ENCODE measurements at regions not wholly inside any gene's neighbourhood (a gene's known extent, or its start where the extent isn't known, plus 50 kb on each side); places are given as distances from the start of the nearest gene placed in this dataset.

- Histone ChIP-seq H2AFZ (ENCODE audit: low read length) (no peak overlapping the region), H3K27me3 (replicated peaks; ENCODE audit: insufficient read depth, low read length) (no peaks in the 10 kb centered on the region), H3K9me2 (replicated peaks; ENCODE audit: insufficient read depth, low read length) (no peaks in the 10 kb centered on the region), H3K4me3 (ENCODE audit: low read length) (no peak overlapping the region), H3K36me3 (replicated peaks; ENCODE audit: insufficient read depth, low read length) (no peaks in the 10 kb centered on the region), H4K20me1 (ENCODE audit: insufficient read depth, low read length) (no peaks in the 10 kb centered on the region), H3K9ac (ENCODE audit: low read length) (no peak overlapping the region), H3K4me1 (ENCODE audit: low read length) (peaks cover 25% of the 10 kb centered on the region), H3K27ac (ENCODE audit: low read length) (no peak overlapping the region), H3K4me2 (ENCODE audit: low read depth, low read length) (no peak overlapping the region), H3F3A (ENCODE audit: insufficient read depth, low read length) (peaks cover 6% of the 10 kb centered on the region; the same call in 1 of the 2 replicates), H3K9me3 (replicated peaks; ENCODE audit: insufficient read depth, low read length) (no peaks in the 10 kb centered on the region), H3K79me2 (ENCODE audit: low read length) (no peaks in the 10 kb centered on the region)
- no peak for DNase-seq
- TF ChIP-seq CTCF (IDR thresholded peaks at IDR 0.05; ENCODE audit: low read length), result no peak
- no peak for TF ChIP-seq EZH2 (optimal IDR thresholded peaks at IDR 0.05; ENCODE audit: low read depth, low read length)
- TF ChIP-seq EZH2phosphoT487 (IDR thresholded peaks at IDR 0.05; ENCODE audit: low read length), result no peak
Observed at GRCh38 chr11:10398525-10398924, 56.5 kb upstream of the AMPD3 start.

DNA sequence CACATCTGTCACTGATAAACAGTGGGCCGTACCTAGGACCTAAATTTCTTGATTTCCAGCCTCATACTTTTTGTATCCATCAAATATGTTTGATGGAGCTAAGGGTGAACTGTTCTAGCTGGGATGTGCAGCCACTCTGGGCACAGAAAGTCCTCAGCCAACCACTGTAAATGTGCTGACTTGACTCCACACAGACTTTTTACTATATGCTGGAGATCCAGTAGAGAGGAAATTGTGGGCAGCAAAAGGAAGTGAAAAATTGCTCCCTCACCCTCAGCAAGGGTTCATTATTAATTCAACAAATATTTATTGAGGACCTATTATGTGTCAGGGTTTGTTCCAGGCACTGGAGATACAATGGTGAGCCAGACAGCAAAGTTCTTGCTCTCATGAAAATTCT is 54.2 kb upstream of the AMPD3 start:
- Histone ChIP-seq H3K9me3 (replicated peaks; ENCODE audit: insufficient read depth, low read length) (no peaks in the 10 kb centered on the region), H3K27ac (ENCODE audit: low read length) (no peak overlapping the region), H4K20me1 (ENCODE audit: insufficient read depth, low read length) (no peaks in the 10 kb centered on the region), H3K4me2 (ENCODE audit: low read depth, low read length) (peak overlapping the region; percentile 33; the same call in 1 of the 2 replicates), H3K9ac (ENCODE audit: low read length) (no peak overlapping the region), H3F3A (ENCODE audit: insufficient read depth, low read length) (peaks cover 6% of the 10 kb centered on the region; the same call in 1 of the 2 replicates), H3K36me3 (replicated peaks; ENCODE audit: insufficient read depth, low read length) (no peaks in the 10 kb centered on the region), H3K4me3 (ENCODE audit: low read length) (no peak overlapping the region), H3K4me1 (ENCODE audit: low read length) (peaks cover 25% of the 10 kb centered on the region), H3K27me3 (replicated peaks; ENCODE audit: insufficient read depth, low read length) (no peaks in the 10 kb centered on the region), H3K9me2 (replicated peaks; ENCODE audit: insufficient read depth, low read length) (no peaks in the 10 kb centered on the region), H2AFZ (ENCODE audit: low read length) (no peak overlapping the region), H3K79me2 (ENCODE audit: low read length) (no peaks in the 10 kb centered on the region)
- peak; percentile 71 for DNase-seq
- TF ChIP-seq EZH2 (optimal IDR thresholded peaks at IDR 0.05; ENCODE audit: low read depth, low read length), result no peak
- no peak for TF ChIP-seq CTCF (IDR thresholded peaks at IDR 0.05; ENCODE audit: low read length)
- TF ChIP-seq EZH2phosphoT487 (IDR thresholded peaks at IDR 0.05; ENCODE audit: low read length), result no peak

DNA sequence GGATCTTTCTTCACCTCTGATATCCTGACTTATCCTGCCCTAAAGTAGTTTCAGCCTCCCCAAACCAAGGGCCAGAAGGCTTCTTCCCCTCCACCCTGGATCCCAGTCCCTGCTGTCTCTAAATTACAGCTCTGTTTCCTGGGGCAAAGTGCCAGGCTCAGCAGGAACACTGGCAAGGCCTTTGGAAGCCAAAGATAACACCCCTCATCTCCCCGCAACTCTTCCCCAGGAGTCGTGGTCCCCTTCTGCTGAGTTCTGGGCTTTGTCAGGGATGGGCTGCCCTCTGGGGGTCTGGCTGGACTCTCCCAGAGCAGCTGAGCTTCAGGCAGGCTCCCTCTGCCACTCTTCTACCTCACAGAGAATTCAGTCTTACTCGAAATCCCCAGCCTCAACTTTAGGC is 53.8 kb upstream of the AMPD3 start:
- no peak overlapping the region for H3K4me3 ChIP-seq (ENCODE audit: low read length)
- peak overlapping the region; percentile 33; the same call in 1 of the 2 replicates for H3K4me2 ChIP-seq (ENCODE audit: low read depth, low read length)
- no peak overlapping the region for H2AFZ ChIP-seq (ENCODE audit: low read length)
- no peak for TF ChIP-seq EZH2 (optimal IDR thresholded peaks at IDR 0.05; ENCODE audit: low read depth, low read length)
- TF ChIP-seq CTCF (IDR thresholded peaks at IDR 0.05; ENCODE audit: low read length), result no peak
- no peak for DNase-seq
- H3K27me3 ChIP-seq (replicated peaks; ENCODE audit: insufficient read depth, low read length), result no peaks in the 10 kb centered on the region
- no peaks in the 10 kb centered on the region for H4K20me1 ChIP-seq (ENCODE audit: insufficient read depth, low read length)
- peaks cover 6% of the 10 kb centered on the region; the same call in 1 of the 2 replicates for H3F3A ChIP-seq (ENCODE audit: insufficient read depth, low read length)
- no peaks in the 10 kb centered on the region for H3K9me2 ChIP-seq (replicated peaks; ENCODE audit: insufficient read depth, low read length)
- no peaks in the 10 kb centered on the region for H3K36me3 ChIP-seq (replicated peaks; ENCODE audit: insufficient read depth, low read length)
- H3K27ac ChIP-seq (ENCODE audit: low read length), result no peak overlapping the region
- peaks cover 25% of the 10 kb centered on the region for H3K4me1 ChIP-seq (ENCODE audit: low read length)
- H3K9ac ChIP-seq (ENCODE audit: low read length), result no peak overlapping the region
- H3K9me3 ChIP-seq (replicated peaks; ENCODE audit: insufficient read depth, low read length), result no peaks in the 10 kb centered on the region
- no peaks in the 10 kb centered on the region for H3K79me2 ChIP-seq (ENCODE audit: low read length)
